ENCODE measurements at regions not wholly inside any gene's neighbourhood (a gene's known extent, or its start where the extent isn't known, plus 50 kb on each side); places are given as distances from the start of the nearest gene placed in this dataset.
"Not testable (repeated sequence)": the region's sequence is repeated elsewhere in the genome, so short reads cannot be mapped to it uniquely, and the experiment has no call there.

- no peak overlapping the region for H3K4ac ChIP-seq (ENCODE audit: low read length)
- H2BK5ac ChIP-seq (ENCODE audit: low read length), result no peak overlapping the region
- no peaks in the 10 kb centered on the region for H3K36me3 ChIP-seq (replicated peaks in 1 of 2; ENCODE audit: control insufficient read depth in 2 of 2, insufficient read depth in 2 of 2, low read length in 2 of 2)
- H2BK120ac ChIP-seq (ENCODE audit: low read depth, low read length), result no peak overlapping the region
- no peak overlapping the region for H2AK5ac ChIP-seq (ENCODE audit: low read depth, low read length)
- no peaks in the 10 kb centered on the region for H3K9me3 ChIP-seq (replicated peaks in 1 of 2; ENCODE audit: control insufficient read depth in 2 of 2, insufficient read depth in 1 of 2, low read depth in 1 of 2, low read length in 2 of 2)
- peak overlapping the region; percentile 78 for H2AFZ ChIP-seq (ENCODE audit: low read length)
- H4K91ac ChIP-seq (ENCODE audit: low read depth, low read length, poor library complexity), result no peak overlapping the region
- H3K14ac ChIP-seq (ENCODE audit: low read length), result no peak overlapping the region
- DNase-seq (ENCODE audit: low spot score), result no peak
- H3K27me3 ChIP-seq (ENCODE audit: control insufficient read depth in 3 of 3, insufficient read depth in 3 of 3, low read depth in 1 of 3, low read length in 3 of 3), result peaks cover 0 to 27% (median 13%) of the 10 kb centered on the region in 3 experiments
- no peak overlapping the region for H2BK12ac ChIP-seq (ENCODE audit: low read length)
- H2BK15ac ChIP-seq (ENCODE audit: low read length), result no peak overlapping the region
- peak overlapping the region; percentile 29 for H3K4me2 ChIP-seq (ENCODE audit: insufficient read depth, low read length, poor library complexity, severe bottlenecking)
- H4K8ac ChIP-seq (ENCODE audit: low read depth, low read length), result no peak overlapping the region
- no peak overlapping the region for H3K27ac ChIP-seq (replicated peaks; ENCODE audit: low read length)
- no peak overlapping the region for H3K9ac ChIP-seq (ENCODE audit: low read depth, low read length, poor library complexity)
- WGBS, 2 donors (ENCODE audit: extremely low coverage in 2 of 2, insufficient read length in 2 of 2, insufficient replicate concordance in 1 of 2), result no CpG with 5 or more reads among the region's 13 CpGs
- no peak overlapping the region for H3K18ac ChIP-seq (ENCODE audit: low read length)
- peaks cover 0 to 2% of the 10 kb centered on the region in 2 donors for H3K4me1 ChIP-seq (ENCODE audit: control insufficient read depth in 2 of 2, insufficient read depth in 1 of 2, low read depth in 1 of 2, low read length in 2 of 2)
- H3K4me3 ChIP-seq (ENCODE audit: low read length in 2 of 2), result peak overlapping the region; percentile 50 to 85
- H3K79me1 ChIP-seq (ENCODE audit: low read depth, low read length), result no peaks in the 10 kb centered on the region
- H3K23ac ChIP-seq (ENCODE audit: low read depth, low read length, poor library complexity), result no peak overlapping the region
Observed at GRCh38 chr6:27604986-27605385, 132.1 kb upstream of the ZNF184 start.

GRCh38 chr6:27601668-27602254 lies 128.9 kb upstream of the ZNF184 start:
- Histone ChIP-seq H3K79me1 (ENCODE audit: low read depth, low read length) (no peaks in the 10 kb centered on the region), H2BK12ac (ENCODE audit: low read length) (no peak overlapping the region), H3K36me3 (replicated peaks in 1 of 2; ENCODE audit: control insufficient read depth in 2 of 2, insufficient read depth in 2 of 2, low read length in 2 of 2) (no peaks in the 10 kb centered on the region), H2BK120ac (ENCODE audit: low read depth, low read length) (no peak overlapping the region), H3K4me3 (ENCODE audit: low read length in 2 of 2) (peak overlapping the region; percentile 20 to 79), H3K14ac (ENCODE audit: low read length) (no peak overlapping the region), H3K4me1 (ENCODE audit: control insufficient read depth in 2 of 2, insufficient read depth in 1 of 2, low read depth in 1 of 2, low read length in 2 of 2) (peaks cover 0 to 2% of the 10 kb centered on the region in 2 donors), H2AK5ac (ENCODE audit: low read depth, low read length) (no peak overlapping the region), H3K4me2 (ENCODE audit: insufficient read depth, low read length, poor library complexity, severe bottlenecking) (peak overlapping the region; percentile 67), H3K9ac (ENCODE audit: low read depth, low read length, poor library complexity) (no peak overlapping the region), H3K18ac (ENCODE audit: low read length) (no peak overlapping the region), H2BK15ac (ENCODE audit: low read length) (no peak overlapping the region), H4K8ac (ENCODE audit: low read depth, low read length) (no peak overlapping the region), H3K4ac (ENCODE audit: low read length) (no peak overlapping the region), H2BK5ac (ENCODE audit: low read length) (no peak overlapping the region), H4K91ac (ENCODE audit: low read depth, low read length, poor library complexity) (no peak overlapping the region), H2AFZ (ENCODE audit: low read length) (no peak overlapping the region), H3K9me3 (replicated peaks in 1 of 2; ENCODE audit: control insufficient read depth in 2 of 2, insufficient read depth in 1 of 2, low read depth in 1 of 2, low read length in 2 of 2) (no peaks in the 10 kb centered on the region), H3K23ac (ENCODE audit: low read depth, low read length, poor library complexity) (no peak overlapping the region), H3K27ac (replicated peaks; ENCODE audit: low read length) (no peak overlapping the region), H3K27me3 (ENCODE audit: control insufficient read depth in 3 of 3, insufficient read depth in 3 of 3, low read depth in 1 of 3, low read length in 3 of 3) (peaks cover 0 to 27% (median 13%) of the 10 kb centered on the region in 3 experiments)
- DNase-seq (ENCODE audit: low spot score), result no peak
- no CpG with 5 or more reads among the region's 23 CpGs for WGBS, 2 donors (ENCODE audit: extremely low coverage in 2 of 2, insufficient read length in 2 of 2, insufficient replicate concordance in 1 of 2)

GRCh38 chr6:27599859-27600532 lies 127.1 kb upstream of the ZNF184 start:
- H3K23ac ChIP-seq (ENCODE audit: low read depth, low read length, poor library complexity), result no peak overlapping the region
- H3K36me3 ChIP-seq (replicated peaks in 1 of 2; ENCODE audit: control insufficient read depth in 2 of 2, insufficient read depth in 2 of 2, low read length in 2 of 2), result no peaks in the 10 kb centered on the region
- no peak overlapping the region for H2BK120ac ChIP-seq (ENCODE audit: low read depth, low read length)
- no peak overlapping the region for H3K18ac ChIP-seq (ENCODE audit: low read length)
- H2BK15ac ChIP-seq (ENCODE audit: low read length), result no peak overlapping the region
- H3K4me1 ChIP-seq (ENCODE audit: control insufficient read depth in 2 of 2, insufficient read depth in 1 of 2, low read depth in 1 of 2, low read length in 2 of 2), result peaks cover 0 to 2% of the 10 kb centered on the region in 2 donors
- H3K9me3 ChIP-seq (replicated peaks in 1 of 2; ENCODE audit: control insufficient read depth in 2 of 2, insufficient read depth in 1 of 2, low read depth in 1 of 2, low read length in 2 of 2), result no peaks in the 10 kb centered on the region
- no peak overlapping the region for H2AK5ac ChIP-seq (ENCODE audit: low read depth, low read length)
- H3K27ac ChIP-seq (replicated peaks; ENCODE audit: low read length), result no peak overlapping the region
- H2BK5ac ChIP-seq (ENCODE audit: low read length), result no peak overlapping the region
- DNase-seq (ENCODE audit: low spot score), result no peak
- no peak overlapping the region for H2BK12ac ChIP-seq (ENCODE audit: low read length)
- no peak overlapping the region for H3K4me2 ChIP-seq (ENCODE audit: insufficient read depth, low read length, poor library complexity, severe bottlenecking)
- no peak overlapping the region for H3K14ac ChIP-seq (ENCODE audit: low read length)
- H3K27me3 ChIP-seq (ENCODE audit: control insufficient read depth in 3 of 3, insufficient read depth in 3 of 3, low read depth in 1 of 3, low read length in 3 of 3), result peaks cover 0 to 28% (median 15%) of the 10 kb centered on the region in 3 experiments
- H4K91ac ChIP-seq (ENCODE audit: low read depth, low read length, poor library complexity), result no peak overlapping the region
- H3K4me3 ChIP-seq (ENCODE audit: low read length in 2 of 2), result no peak overlapping the region
- no peak overlapping the region for H3K4ac ChIP-seq (ENCODE audit: low read length)
- H4K8ac ChIP-seq (ENCODE audit: low read depth, low read length), result no peak overlapping the region
- H3K79me1 ChIP-seq (ENCODE audit: low read depth, low read length), result no peaks in the 10 kb centered on the region
- H2AFZ ChIP-seq (ENCODE audit: low read length), result no peak overlapping the region
- no CpG with 5 or more reads among the region's 19 CpGs for WGBS, 2 donors (ENCODE audit: extremely low coverage in 2 of 2, insufficient read length in 2 of 2, insufficient replicate concordance in 1 of 2)
- H3K9ac ChIP-seq (ENCODE audit: low read depth, low read length, poor library complexity), result no peak overlapping the region

GRCh38 chr6:27597031-27597567 lies 124.2 kb upstream of the ZNF184 start:
- not testable (repeated sequence) for H3K14ac ChIP-seq (ENCODE audit: low read length); H3K9me3 ChIP-seq (replicated peaks in 1 of 2; ENCODE audit: control insufficient read depth in 2 of 2, insufficient read depth in 1 of 2, low read depth in 1 of 2, low read length in 2 of 2); H2BK120ac ChIP-seq (ENCODE audit: low read depth, low read length); H3K4me1 ChIP-seq (ENCODE audit: control insufficient read depth in 2 of 2, insufficient read depth in 1 of 2, low read depth in 1 of 2, low read length in 2 of 2); H3K23ac ChIP-seq (ENCODE audit: low read depth, low read length, poor library complexity); H3K4ac ChIP-seq (ENCODE audit: low read length); H4K91ac ChIP-seq (ENCODE audit: low read depth, low read length, poor library complexity); H3K4me3 ChIP-seq (ENCODE audit: low read length in 2 of 2); H2BK12ac ChIP-seq (ENCODE audit: low read length); H4K8ac ChIP-seq (ENCODE audit: low read depth, low read length); H2AK5ac ChIP-seq (ENCODE audit: low read depth, low read length); H3K79me1 ChIP-seq (ENCODE audit: low read depth, low read length); H2BK5ac ChIP-seq (ENCODE audit: low read length); H3K4me2 ChIP-seq (ENCODE audit: insufficient read depth, low read length, poor library complexity, severe bottlenecking); H2BK15ac ChIP-seq (ENCODE audit: low read length); H3K27ac ChIP-seq (replicated peaks; ENCODE audit: low read length); H2AFZ ChIP-seq (ENCODE audit: low read length); DNase-seq (ENCODE audit: low spot score); H3K36me3 ChIP-seq (replicated peaks in 1 of 2; ENCODE audit: control insufficient read depth in 2 of 2, insufficient read depth in 2 of 2, low read length in 2 of 2); H3K18ac ChIP-seq (ENCODE audit: low read length); H3K9ac ChIP-seq (ENCODE audit: low read depth, low read length, poor library complexity)
- no CpG with 5 or more reads among the region's 13 CpGs for WGBS, 2 donors (ENCODE audit: extremely low coverage in 2 of 2, insufficient read length in 2 of 2, insufficient replicate concordance in 1 of 2)
- H3K27me3 ChIP-seq (ENCODE audit: control insufficient read depth in 3 of 3, insufficient read depth in 3 of 3, low read depth in 1 of 3, low read length in 3 of 3), result peaks cover 0 to 36% (median 26%) of the 10 kb centered on the region in 3 experiments
